Bronchial epithelial cell (primary cell): ENCODE measurements at regions not wholly inside any gene's neighbourhood (a gene's known extent, or its start where the extent isn't known, plus 50 kb on each side); places are given as distances from the start of the nearest gene placed in this dataset.
"Not testable (repeated sequence)": the region's sequence is repeated elsewhere in the genome, so short reads cannot be mapped to it uniquely, and the experiment has no call there.

ENCODE experiments used
- DNase-seq: peaks from one replicate; pipeline ENCODE4 v3.0.0-alpha.2; 2010; ENCODE audit warnings: low read depth
- FAIRE-seq: peaks from 2 replicates; lab custom pipeline; 2011; peaks lifted over from hg19 to GRCh38; lab: Jason Lieb, UNC
- H3K27me3 ChIP-seq: 2 replicates; pipeline ENCODE4 v1.5.1; 2011; ENCODE audit warnings: low read length; ENCODE audit not compliant: control insufficient read depth, insufficient read depth
- H3K36me3 ChIP-seq: 2 replicates; pipeline ENCODE4 v1.5.1; 2011; ENCODE audit warnings: low read length; ENCODE audit not compliant: control insufficient read depth, insufficient read depth
- H3K4me3 ChIP-seq: 2 replicates; pipeline ENCODE4 v1.5.1; 2011; ENCODE audit warnings: mild to moderate bottlenecking, low read depth, low read length, control low read depth
- CTCF ChIP-seq: IDR thresholded peaks from 2 replicates; pipeline ENCODE4 v1.5.1; 2011; ENCODE audit warnings: mild to moderate bottlenecking, moderate library complexity, low read length, control low read depth, inconsistent platforms; ENCODE audit not compliant: insufficient read depth, severe bottlenecking

- no peaks in the 10 kb centered on the region for H3K27me3 ChIP-seq
- FAIRE-seq: no peak
- no peak for TF ChIP-seq CTCF
- H3K36me3 ChIP-seq: no peaks in the 10 kb centered on the region
- H3K4me3 ChIP-seq: no peak overlapping the region
- DNase-seq: no peak
Observed at GRCh38 chr6:91213229-91213901, 626.5 kb upstream of the MAP3K7 start.

GRCh38 chr6:91198588-91199255 lies 611.9 kb upstream of the MAP3K7 start:
- no peak for FAIRE-seq
- TF ChIP-seq CTCF: no peak
- Histone ChIP-seq H3K36me3 (no peaks in the 10 kb centered on the region), H3K4me3 (no peak overlapping the region), H3K27me3 (no peaks in the 10 kb centered on the region)
- peak; percentile 13 for DNase-seq

GRCh38 chr6:91196729-91197128 lies 609.9 kb upstream of the MAP3K7 start:
- Histone ChIP-seq H3K27me3 (no peaks in the 10 kb centered on the region), H3K36me3 (no peaks in the 10 kb centered on the region), H3K4me3 (no peak overlapping the region)
- DNase-seq (no peak), FAIRE-seq (no peak)
- no peak for TF ChIP-seq CTCF

- no peak for FAIRE-seq
- Histone ChIP-seq H3K36me3 (no peaks in the 10 kb centered on the region), H3K4me3 (no peak overlapping the region), H3K27me3 (no peaks in the 10 kb centered on the region)
- TF ChIP-seq CTCF: no peak
- DNase-seq: no peak
Observed at GRCh38 chr6:91193446-91193845, 606.6 kb upstream of the MAP3K7 start.

- H3K36me3 ChIP-seq, FAIRE-seq, H3K4me3 ChIP-seq, DNase-seq, H3K27me3 ChIP-seq: not testable (repeated sequence)
Observed at GRCh38 chr6:91190041-91190440, 603.2 kb upstream of the MAP3K7 start.

- no peak overlapping the region for H3K4me3 ChIP-seq
- no peak for FAIRE-seq
- H3K36me3 ChIP-seq: no peaks in the 10 kb centered on the region
- TF ChIP-seq CTCF: no peak
- no peaks in the 10 kb centered on the region for H3K27me3 ChIP-seq
- DNase-seq: no peak
Observed at GRCh38 chr6:91185072-91185471, 598.2 kb upstream of the MAP3K7 start.
